Right cardiac atrium (tissue), 5 donors: ENCODE measurements at regions not wholly inside any gene's neighbourhood (a gene's known extent, or its start where the extent isn't known, plus 50 kb on each side); places are given as distances from the start of the nearest gene placed in this dataset.

Experiments used
- ATAC-seq, 2 donors: fragments of 200-7000 bp; cut with Tn5 transposase; one replicate each; pipeline versions ENCODE4 v1.8.0 to v1.9.1; 2020; ENCODE audit warnings: moderate library complexity in 2 of 2, mild to moderate bottlenecking in 1 of 2
- DNase-seq, 3 donors: peaks; one replicate each; pipeline ENCODE4 v3.0.0-alpha.2; 2020
- H3K27ac ChIP-seq: one replicate; pipeline ENCODE4 v1.5.1; 2013; ENCODE audit warnings: mild to moderate bottlenecking, low read length, control low read depth, moderate library complexity
- H3K27me3 ChIP-seq: one replicate; pipeline ENCODE4 v1.6.1; 2013; ENCODE audit not compliant: control insufficient read depth, insufficient read depth
- H3K4me1 ChIP-seq: one replicate; pipeline ENCODE4 v1.6.1; 2013; ENCODE audit warnings: low read length; ENCODE audit not compliant: control insufficient read depth, insufficient read depth
- H3K4me3 ChIP-seq: one replicate; pipeline ENCODE4 v1.5.1; 2013; ENCODE audit warnings: low read length, control low read depth
- H3K9me3 ChIP-seq: one replicate; pipeline ENCODE4 v1.6.1; 2013; ENCODE audit warnings: low read length; ENCODE audit not compliant: control insufficient read depth
- WGBS: extraction: QIAGEN DNeasy Blood & Tissue Kit; methylation state at CpG from one replicate; pipeline ENCODE4 v1.1.7; 2013; 5-methylcytosine and 5-hydroxymethylcytosine counted together
- intact Hi-C, 4 donors: fragments of 100-400 bp; cut with DNase I; formaldehyde crosslinking; loops; one replicate each; pipeline versions ENCODE4 v1.11.0 to v1.14.0; 2022 to 2023
- donor health status: healthy with polysubstance abuse.
- donor health status: DM: no; HTN: yes; CAD: no.
- donor health status: DM: no; HTN: no; CAD: no.
- donor health status: DM: no; HTN: yes; CAD: no; lungs with severe emphysema.
- donor health status: DM: yes; HTN: yes; CAD: no.

DNA sequence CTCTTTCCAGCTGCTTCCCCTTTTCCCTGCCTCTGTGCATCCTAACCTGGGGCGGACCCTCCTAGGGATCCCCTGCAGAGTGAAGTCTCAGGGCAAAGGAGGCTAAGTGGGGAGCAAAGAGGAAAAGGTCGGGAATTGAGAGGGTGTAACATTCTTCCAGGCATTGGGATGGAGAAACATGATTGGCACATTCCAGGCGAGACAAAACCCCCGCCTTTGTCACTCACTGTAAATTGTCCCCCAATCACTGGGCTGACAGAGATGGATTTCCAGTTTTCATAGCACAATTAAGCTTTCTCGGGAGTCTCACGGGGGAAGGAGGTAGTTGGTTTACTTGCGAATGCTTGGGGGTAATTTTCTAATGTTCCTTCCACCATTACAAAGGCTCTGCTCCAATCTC, 74.9 kb downstream of the MIAT start:
- H3K27me3 ChIP-seq: no peaks in the 10 kb centered on the region
- intact Hi-C loops: no loop called here
- WGBS: 88% methylated on average over 7 of the region's 7 CpGs
- no peaks in the 10 kb centered on the region for H3K9me3 ChIP-seq
- no peak for ATAC-seq
- H3K4me3 ChIP-seq: no peak overlapping the region
- no peaks in the 10 kb centered on the region for H3K4me1 ChIP-seq
- no peak for DNase-seq
- H3K27ac ChIP-seq: no peak overlapping the region

DNA sequence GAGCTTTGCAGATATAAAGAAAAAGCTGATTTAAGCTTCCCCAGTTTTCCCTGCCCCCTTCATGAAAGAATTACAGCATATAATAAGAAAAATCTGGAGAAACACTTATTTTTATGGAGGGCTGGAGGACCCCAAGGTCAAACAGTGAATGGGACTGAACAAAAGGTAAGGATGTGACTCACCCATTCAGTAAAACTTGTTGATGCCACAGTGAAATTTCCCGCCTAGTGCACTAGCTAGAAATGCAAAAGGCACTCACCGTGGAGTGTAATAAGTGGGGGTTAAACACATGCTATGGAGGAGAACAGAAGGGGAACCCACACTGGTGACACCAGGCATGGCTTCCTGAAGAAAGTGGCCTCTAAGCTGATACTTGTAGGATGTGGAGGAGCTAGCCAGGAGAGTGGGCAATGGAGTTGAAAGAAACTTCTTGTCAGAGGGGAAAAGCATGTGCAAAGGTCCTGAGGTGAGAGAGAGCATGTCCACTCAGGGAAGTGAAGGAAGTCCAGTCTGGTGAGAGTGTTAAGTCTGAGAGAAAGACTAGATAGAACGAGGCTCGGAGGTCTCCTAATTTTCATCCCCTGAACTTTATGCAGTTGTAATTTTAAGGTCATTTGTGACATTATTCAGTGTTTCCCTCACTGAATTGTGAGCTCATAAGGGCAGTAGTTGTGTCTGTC, 77.1 kb downstream of the MIAT start:
- intact Hi-C loops: no loop called here
- DNase-seq (no peak), ATAC-seq (no peak)
- Histone ChIP-seq H3K4me1 (no peaks in the 10 kb centered on the region), H3K27me3 (no peaks in the 10 kb centered on the region), H3K27ac (peak overlapping the region; percentile 39), H3K9me3 (no peaks in the 10 kb centered on the region), H3K4me3 (no peak overlapping the region)
- 85% methylated on average over 4 of the region's 4 CpGs for WGBS

DNA sequence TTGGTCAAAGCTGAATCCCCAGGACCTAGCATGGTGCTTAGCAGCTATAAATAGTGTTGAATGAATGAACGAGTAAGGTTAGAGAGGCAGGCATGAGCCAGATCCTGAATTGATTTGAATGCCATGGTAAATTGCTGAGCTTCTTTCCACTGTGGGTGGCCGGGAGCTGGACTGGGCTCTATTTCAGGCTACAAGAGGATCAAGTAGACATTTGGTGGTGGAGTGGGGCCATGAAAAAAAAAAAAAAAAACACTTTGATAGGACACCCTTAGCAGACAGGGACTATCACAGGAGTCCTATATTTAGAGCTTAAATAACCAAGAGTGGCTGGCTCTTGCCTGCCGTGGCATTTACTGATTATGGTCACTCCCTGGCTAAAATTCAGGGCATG, 77.6 kb downstream of the MIAT start:
- ATAC-seq (peak; percentile 79 to 90), DNase-seq (no peak)
- no peaks in the 10 kb centered on the region for H3K4me1 ChIP-seq
- H3K27me3 ChIP-seq: no peaks in the 10 kb centered on the region
- WGBS: 68% methylated on average over 3 of the region's 3 CpGs
- H3K4me3 ChIP-seq: no peak overlapping the region
- no peaks in the 10 kb centered on the region for H3K9me3 ChIP-seq
- H3K27ac ChIP-seq: peak overlapping the region; percentile 39
- intact Hi-C loops: no loop called here

DNA sequence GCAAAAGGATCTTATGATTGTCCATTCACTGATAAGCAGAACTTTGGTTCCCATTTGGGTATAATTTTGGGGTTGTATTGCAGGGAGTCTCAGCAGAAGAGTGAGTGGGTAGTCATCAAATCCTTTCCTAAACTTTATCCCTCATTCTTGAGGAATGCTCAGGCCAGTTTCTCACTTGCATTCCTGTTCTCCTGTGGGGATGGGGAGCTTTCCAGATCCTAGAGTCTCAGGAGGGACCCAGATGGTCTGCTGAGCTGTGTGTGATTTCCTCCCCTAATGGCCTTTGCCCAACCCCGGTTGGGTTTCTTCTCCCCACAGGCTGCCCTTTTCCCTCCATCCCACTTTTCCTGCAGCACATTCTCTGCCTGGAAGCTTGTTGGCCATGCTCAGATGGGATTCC, 79.9 kb downstream of the MIAT start:
- no peaks in the 10 kb centered on the region for H3K4me1 ChIP-seq
- H3K27ac ChIP-seq: no peak overlapping the region
- intact Hi-C loops: no loop called here
- DNase-seq (no peak), ATAC-seq (no peak)
- no peak overlapping the region for H3K4me3 ChIP-seq
- H3K9me3 ChIP-seq: no peaks in the 10 kb centered on the region
- 83% methylated on average over 1 of the region's 1 CpG for WGBS
- H3K27me3 ChIP-seq: no peaks in the 10 kb centered on the region

DNA sequence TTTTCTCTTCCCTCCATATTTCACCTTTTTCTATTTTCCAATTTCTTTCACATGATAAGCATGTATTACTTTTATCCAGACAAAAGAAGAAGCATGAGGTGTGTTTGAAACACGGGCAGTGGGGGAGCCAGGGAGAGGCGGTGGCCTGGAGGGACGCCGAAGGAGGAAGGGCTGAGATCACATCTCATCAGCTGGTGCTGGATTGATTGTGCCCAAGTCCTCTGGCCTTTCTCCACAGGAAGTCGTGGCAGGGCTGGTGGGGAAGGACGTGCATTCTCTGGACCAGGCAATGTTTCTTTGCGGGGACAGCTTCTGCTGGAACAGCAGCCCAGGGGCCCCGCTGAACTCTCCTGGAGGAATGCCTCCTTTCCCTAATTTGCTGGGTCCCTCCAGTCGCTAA, 82.9 kb downstream of the MIAT start:
- Histone ChIP-seq H3K27ac (no peak overlapping the region), H3K4me1 (no peaks in the 10 kb centered on the region), H3K4me3 (no peak overlapping the region), H3K9me3 (no peaks in the 10 kb centered on the region), H3K27me3 (no peaks in the 10 kb centered on the region)
- DNase-seq: no peak
- ATAC-seq: peak in 1 of 2 donors; percentile 68
- 57% methylated on average over 9 of the region's 9 CpGs for WGBS
- intact Hi-C loops: no loop called here

DNA sequence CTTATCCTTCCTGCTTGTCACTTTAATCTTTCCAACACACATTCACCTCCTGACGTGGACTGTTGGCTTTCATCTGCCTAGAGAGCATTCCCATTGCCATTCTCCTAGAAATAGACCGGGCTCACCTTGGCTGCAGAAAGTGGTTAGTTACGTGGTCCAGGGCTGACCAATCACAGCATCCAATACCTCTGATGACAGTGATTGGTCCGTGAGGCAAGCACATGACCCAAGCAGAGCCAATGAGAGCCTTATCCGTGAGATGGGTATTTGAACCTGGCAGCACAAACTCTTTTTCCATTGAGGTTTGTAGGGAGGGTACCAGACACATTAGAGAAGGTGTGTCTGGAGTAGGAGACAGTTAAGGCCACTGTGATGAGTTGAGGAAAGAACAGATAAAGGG, 85.8 kb downstream of the MIAT start:
- no peak overlapping the region for H3K4me3 ChIP-seq
- no peak for DNase-seq
- 86% methylated on average over 5 of the region's 5 CpGs for WGBS
- H3K27me3 ChIP-seq: no peaks in the 10 kb centered on the region
- H3K4me1 ChIP-seq: no peaks in the 10 kb centered on the region
- H3K9me3 ChIP-seq: no peaks in the 10 kb centered on the region
- intact Hi-C loops: no loop called here
- H3K27ac ChIP-seq: no peak overlapping the region
- ATAC-seq: no peak

DNA sequence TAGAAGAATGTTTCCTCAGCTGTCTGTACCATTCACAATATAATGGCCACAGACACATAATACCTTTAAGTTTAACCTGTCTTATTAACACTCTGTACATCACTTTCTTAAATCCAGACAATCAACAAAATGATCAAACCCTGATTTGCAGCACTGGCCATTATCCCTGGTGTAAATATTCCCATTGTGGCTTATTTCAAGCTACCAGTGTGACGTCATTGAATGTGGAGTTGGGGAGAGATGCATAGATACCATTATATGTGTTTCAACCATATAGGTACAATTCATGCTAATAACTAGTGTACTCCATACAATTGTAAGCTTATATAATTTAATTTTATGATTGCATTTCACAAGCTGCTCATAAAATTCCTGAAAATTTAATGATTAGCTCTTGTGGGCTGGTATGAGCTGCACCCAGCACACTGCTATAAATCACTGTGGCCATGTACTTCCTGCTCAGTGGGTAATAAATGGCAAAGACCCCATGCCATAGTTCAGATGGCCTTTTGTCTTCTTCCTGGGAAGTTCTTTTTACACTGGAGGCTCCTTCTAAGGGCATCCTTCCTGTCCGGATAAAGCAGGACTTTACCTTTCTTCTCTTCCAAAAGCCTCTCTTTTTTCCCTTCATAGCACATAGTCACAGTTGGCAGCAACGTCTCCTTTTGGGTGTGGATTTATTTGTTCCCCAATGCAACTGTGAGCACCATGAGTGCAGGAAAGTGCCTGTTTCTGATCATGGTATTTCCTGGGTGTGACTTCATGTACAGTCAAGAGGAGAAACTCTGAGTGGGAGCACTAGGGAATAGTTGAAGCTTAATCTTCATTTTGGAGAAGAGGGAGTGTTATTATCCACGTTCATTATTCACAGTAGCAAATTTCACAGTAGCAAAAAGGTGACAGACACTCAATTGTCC, 87.8 kb downstream of the MIAT start:
- intact Hi-C loops: no loop called here
- Histone ChIP-seq H3K4me1 (peaks cover 2% of the 10 kb centered on the region), H3K9me3 (no peaks in the 10 kb centered on the region), H3K4me3 (no peak overlapping the region), H3K27ac (no peak overlapping the region), H3K27me3 (no peaks in the 10 kb centered on the region)
- DNase-seq: no peak
- ATAC-seq: no peak
- WGBS: 81% methylated on average over 4 of the region's 4 CpGs

DNA sequence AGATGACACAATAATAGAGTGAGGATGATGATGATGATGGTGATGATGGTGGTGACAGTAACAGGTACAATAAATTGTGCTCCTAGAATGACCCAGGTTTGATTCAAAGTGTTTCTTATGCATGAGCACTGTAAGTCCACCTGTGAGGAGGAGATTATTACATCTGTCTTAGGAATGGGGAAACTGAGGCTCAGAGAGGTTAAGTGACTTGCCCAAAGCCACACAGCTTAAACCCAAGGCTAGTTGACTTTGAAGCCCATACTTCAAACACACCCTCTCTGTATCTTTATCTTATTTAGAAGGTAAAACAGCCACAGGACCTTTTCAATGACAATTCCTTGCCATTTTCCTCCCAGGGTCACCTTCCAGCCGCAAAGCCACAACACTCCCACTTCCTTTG, 88.9 kb downstream of the MIAT start:
- ATAC-seq (no peak), DNase-seq (no peak)
- Histone ChIP-seq H3K27me3 (no peaks in the 10 kb centered on the region), H3K27ac (no peak overlapping the region), H3K4me1 (peaks cover 5% of the 10 kb centered on the region), H3K4me3 (no peak overlapping the region), H3K9me3 (no peaks in the 10 kb centered on the region)
- WGBS: 62% methylated on average over 1 of the region's 1 CpG
- intact Hi-C loops: no loop called here

DNA sequence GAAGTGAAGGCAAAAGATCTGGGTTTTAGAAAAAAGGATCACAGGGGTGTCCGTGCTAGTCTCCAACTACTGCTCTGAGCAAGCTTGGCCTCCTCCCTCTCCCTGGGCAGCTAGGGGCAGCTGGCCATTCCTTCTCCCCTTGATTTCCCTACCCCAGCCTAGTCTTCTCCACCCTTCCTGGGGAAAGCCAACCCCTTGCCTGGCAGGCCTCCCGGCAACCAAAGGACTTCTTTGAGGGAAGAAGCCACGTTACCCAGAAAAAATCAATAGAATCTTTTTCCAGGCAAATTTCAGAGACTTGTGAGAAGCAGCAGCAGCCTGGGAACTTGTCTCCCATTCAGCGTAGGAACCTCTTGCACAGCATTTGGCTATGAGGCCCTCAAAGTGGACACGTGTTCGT, 91.5 kb downstream of the MIAT start:
- H3K27ac ChIP-seq: no peak overlapping the region

DNA sequence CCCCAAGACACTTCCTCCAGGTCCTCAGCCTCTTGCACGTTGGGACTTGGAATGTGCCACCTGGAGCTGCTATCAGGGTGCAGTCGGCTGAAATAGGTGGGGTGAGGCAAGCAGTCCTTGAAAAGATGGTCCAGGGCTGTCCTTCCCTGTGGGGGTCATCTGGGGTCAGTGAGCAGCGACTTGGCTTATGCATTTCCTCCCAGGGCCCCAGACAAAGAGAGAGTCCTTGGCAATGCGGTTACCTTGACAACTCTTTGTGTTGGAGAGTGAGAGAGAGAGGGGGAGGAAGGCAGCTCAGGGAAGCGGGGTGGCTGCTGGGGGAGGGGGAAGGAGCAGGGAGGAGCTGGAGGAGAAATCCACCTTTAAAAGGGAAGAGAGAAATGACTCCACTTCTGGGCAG, 93.8 kb downstream of the MIAT start:
- peaks cover 6% of the 10 kb centered on the region for H3K4me1 ChIP-seq
- H3K27me3 ChIP-seq: no peaks in the 10 kb centered on the region
- peak; percentile 32 to 72 for ATAC-seq
- DNase-seq: no peak
- H3K4me3 ChIP-seq: no peak overlapping the region
- WGBS: 37% methylated on average over 5 of the region's 5 CpGs
- no peaks in the 10 kb centered on the region for H3K9me3 ChIP-seq
- intact Hi-C loops: loop anchor here in 3 of 4 donors (10.0 kb wide), 3 partner anchors 564 to 1264 kb away; partner anchors contain the start of gene MN1 (in 2 of the 3)
- no peak overlapping the region for H3K27ac ChIP-seq

More for the DNA sequence above, 91.5 kb downstream of the MIAT start:
- 60% methylated on average over 6 of the region's 6 CpGs for WGBS
- intact Hi-C loops: no loop called here
- ATAC-seq (peak in 1 of 2 donors; percentile 45), DNase-seq (peak in 2 of 3 donors; percentile 40 to 70)
- peaks cover 6% of the 10 kb centered on the region for H3K4me1 ChIP-seq
- H3K9me3 ChIP-seq: no peaks in the 10 kb centered on the region
- no peaks in the 10 kb centered on the region for H3K27me3 ChIP-seq
- H3K4me3 ChIP-seq: no peak overlapping the region

DNA sequence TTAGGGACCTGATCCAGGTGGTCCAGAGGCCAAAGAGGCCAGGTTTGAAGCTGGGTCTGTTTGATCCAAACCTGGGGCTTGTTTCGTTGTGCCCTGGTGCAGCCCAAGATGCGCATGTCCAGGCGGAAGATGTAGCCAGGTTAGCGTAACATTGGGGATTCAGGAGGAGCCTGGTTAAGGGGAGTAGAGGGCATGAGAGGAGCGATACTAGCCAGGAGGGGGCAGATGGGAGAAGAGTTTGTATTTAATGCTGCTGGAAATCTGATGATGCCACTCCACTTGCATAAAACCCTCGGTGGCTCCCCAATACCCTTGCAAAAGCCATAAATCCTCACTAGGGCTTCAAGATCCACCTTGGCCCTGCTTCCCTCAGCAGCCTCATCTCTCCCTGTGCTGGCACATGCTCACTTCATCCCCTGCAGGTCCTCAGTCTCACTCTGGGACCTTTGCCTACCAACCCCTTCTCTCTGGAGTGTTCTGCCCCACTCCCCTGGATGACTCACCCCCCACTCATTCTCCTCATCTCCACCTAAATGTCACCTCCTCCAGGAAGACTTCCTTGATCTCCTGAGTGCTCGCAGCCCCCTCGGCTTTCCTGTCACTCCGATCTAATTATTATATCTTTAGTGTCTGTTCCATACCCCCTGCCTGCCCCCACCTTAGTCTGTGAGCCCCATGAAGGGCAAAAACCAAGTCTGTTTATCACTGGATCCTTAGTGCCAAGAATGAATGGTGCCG, 95.9 kb downstream of the MIAT start:
- intact Hi-C loops: loop anchor here in 3 of 4 donors (10.0 kb wide), 3 partner anchors 562 to 1262 kb away; partner anchors contain the start of gene MN1 (in 2 of the 3)
- Histone ChIP-seq H3K9me3 (no peaks in the 10 kb centered on the region), H3K4me1 (peaks cover 6% of the 10 kb centered on the region), H3K27ac (no peak overlapping the region), H3K27me3 (no peaks in the 10 kb centered on the region), H3K4me3 (no peak overlapping the region)
- no peak for DNase-seq
- no peak for ATAC-seq
- 92% methylated on average over 10 of the region's 10 CpGs for WGBS
